KMS-11 (cell line): ENCODE measurements at regions not wholly inside any gene's neighbourhood (a gene's known extent, or its start where the extent isn't known, plus 50 kb on each side); places are given as distances from the start of the nearest gene placed in this dataset.

Source experiments
- H2AFZ ChIP-seq: fragments of 200-600 bp; sonication (generic); 2 replicates; pipeline ENCODE4 v1.6.1; 2016; ENCODE audit warnings: antibody characterized with exemption, mixed run types, low read depth
- H3K27ac ChIP-seq: fragments of 200-600 bp; sonication (generic); 2 replicates; pipeline ENCODE4 v1.6.1; 2016; ENCODE audit warnings: mild to moderate bottlenecking, mixed run types
- H3K27me3 ChIP-seq: fragments of 200-600 bp; sonication (generic); 2 replicates; pipeline ENCODE4 v1.6.1; 2017; ENCODE audit warnings: mild to moderate bottlenecking, low read depth, mixed run types, moderate library complexity; ENCODE audit not compliant: insufficient read depth
- H3K36me3 ChIP-seq: fragments of 200-600 bp; sonication (generic); 2 replicates; pipeline ENCODE4 v1.6.1; 2017; ENCODE audit warnings: mild to moderate bottlenecking, mixed run types; ENCODE audit not compliant: insufficient read depth
- H3K4me1 ChIP-seq: fragments of 200-600 bp; sonication (generic); 2 replicates; pipeline ENCODE4 v1.6.1; 2016; ENCODE audit warnings: mild to moderate bottlenecking, low read depth, mixed run types; ENCODE audit not compliant: poor library complexity, severe bottlenecking
- H3K4me2 ChIP-seq: fragments of 200-600 bp; sonication (generic); 2 replicates; pipeline ENCODE4 v1.7.0; 2016; ENCODE audit warnings: mild to moderate bottlenecking, mixed run types
- H3K4me3 ChIP-seq: fragments of 200-600 bp; sonication (generic); IDR thresholded peaks from 2 replicates; pipeline ENCODE4 v1.6.1; 2017; ENCODE audit warnings: low read depth, low read length, mixed read lengths; ENCODE audit not compliant: insufficient read depth
- H3K79me2 ChIP-seq: fragments of 200-600 bp; sonication (generic); 2 replicates; pipeline ENCODE4 v1.6.1; 2016; ENCODE audit warnings: low read depth, mixed run types; ENCODE audit not compliant: insufficient read depth
- H3K9ac ChIP-seq: fragments of 200-600 bp; sonication (generic); 2 replicates; pipeline ENCODE4 v1.6.1; 2016; ENCODE audit warnings: mild to moderate bottlenecking, mixed run types
- H4K20me1 ChIP-seq: fragments of 200-600 bp; sonication (generic); 2 replicates; pipeline ENCODE4 v1.6.1; 2016; ENCODE audit warnings: mild to moderate bottlenecking, mixed run types; ENCODE audit not compliant: insufficient read depth
- TF ChIP-seq, protein P1 (sequence below): fragments of 200-600 bp; sonication (generic); conservative IDR thresholded peaks from 2 replicates; pipeline ENCODE4 v1.6.1; 2017; ENCODE audit warnings: low read depth, mild to moderate bottlenecking, antibody characterized with exemption, low read length, moderate library complexity, mixed read lengths

DNA sequence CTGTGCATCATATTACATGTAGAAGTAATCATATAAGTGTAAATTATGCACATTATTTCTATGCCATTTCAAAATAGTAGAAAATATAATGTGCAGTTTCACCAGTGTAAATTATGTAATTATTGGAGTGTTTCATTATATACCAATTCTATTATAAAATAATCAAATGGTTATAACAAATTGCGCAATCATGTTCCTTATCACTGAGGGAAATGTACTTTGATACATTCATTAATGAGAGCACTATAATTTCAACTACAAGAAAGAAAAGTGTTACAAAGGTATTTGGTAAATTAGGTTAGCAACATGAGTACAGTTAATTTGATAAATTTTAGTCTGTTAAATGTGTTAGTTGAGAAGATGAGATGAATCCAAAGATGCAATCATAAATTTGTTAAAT lies 421.5 kb upstream of the CDH10 start:
- Histone ChIP-seq H3K4me3 (no peak overlapping the region), H3K36me3 (no peaks in the 10 kb centered on the region), H2AFZ (no peak overlapping the region), H3K27ac (no peak overlapping the region), H3K4me1 (no peaks in the 10 kb centered on the region), H3K9ac (no peak overlapping the region), H3K79me2 (no peaks in the 10 kb centered on the region), H3K27me3 (no peaks in the 10 kb centered on the region), H3K4me2 (no peak overlapping the region), H4K20me1 (no peaks in the 10 kb centered on the region)
- TF ChIP-seq, protein P1, sequence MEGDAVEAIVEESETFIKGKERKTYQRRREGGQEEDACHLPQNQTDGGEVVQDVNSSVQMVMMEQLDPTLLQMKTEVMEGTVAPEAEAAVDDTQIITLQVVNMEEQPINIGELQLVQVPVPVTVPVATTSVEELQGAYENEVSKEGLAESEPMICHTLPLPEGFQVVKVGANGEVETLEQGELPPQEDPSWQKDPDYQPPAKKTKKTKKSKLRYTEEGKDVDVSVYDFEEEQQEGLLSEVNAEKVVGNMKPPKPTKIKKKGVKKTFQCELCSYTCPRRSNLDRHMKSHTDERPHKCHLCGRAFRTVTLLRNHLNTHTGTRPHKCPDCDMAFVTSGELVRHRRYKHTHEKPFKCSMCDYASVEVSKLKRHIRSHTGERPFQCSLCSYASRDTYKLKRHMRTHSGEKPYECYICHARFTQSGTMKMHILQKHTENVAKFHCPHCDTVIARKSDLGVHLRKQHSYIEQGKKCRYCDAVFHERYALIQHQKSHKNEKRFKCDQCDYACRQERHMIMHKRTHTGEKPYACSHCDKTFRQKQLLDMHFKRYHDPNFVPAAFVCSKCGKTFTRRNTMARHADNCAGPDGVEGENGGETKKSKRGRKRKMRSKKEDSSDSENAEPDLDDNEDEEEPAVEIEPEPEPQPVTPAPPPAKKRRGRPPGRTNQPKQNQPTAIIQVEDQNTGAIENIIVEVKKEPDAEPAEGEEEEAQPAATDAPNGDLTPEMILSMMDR: no peak

DNA sequence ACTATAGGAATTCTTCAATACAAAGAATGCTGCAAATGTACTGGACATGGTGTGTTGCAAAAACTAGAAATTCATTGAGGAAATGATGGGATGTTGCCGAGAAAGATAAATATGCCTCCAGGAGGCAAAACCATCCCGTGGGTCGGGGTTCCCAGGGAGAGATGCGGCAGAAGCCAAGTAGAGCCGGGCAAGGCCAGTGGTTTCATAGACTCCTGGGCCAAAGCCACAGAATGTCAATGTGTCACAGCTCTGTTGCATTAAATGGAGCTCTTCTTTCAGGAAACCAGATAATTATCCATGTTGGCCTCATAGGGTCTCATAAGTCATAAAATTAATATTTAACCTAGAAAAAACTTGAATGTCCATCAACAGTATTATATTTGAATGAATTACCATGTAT lies 419.5 kb upstream of the CDH10 start:
- no peaks in the 10 kb centered on the region for H3K4me1 ChIP-seq

DNA sequence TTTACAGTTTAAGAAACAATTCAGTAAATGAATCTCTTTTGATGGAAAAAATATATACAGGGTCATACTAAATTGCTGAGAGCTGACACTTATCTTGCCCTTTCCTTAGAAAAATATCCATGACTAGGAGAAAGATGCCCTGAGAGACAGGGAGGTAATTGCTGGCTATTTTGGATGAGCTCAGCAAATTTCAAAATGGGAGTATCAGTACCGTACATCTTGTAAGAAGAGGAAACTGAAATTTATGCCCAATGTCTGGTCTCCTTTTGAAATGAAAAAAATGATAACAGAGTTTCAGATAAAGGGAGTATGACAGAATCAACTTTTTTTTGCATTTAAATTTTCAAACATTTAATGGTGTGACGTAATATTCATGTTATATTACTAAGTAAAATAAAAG lies 415.8 kb upstream of the CDH10 start:
- Histone ChIP-seq H3K4me1 (no peaks in the 10 kb centered on the region), H3K27me3 (no peaks in the 10 kb centered on the region), H3K4me3 (no peak overlapping the region), H3K4me2 (no peak overlapping the region), H3K9ac (no peak overlapping the region), H3K79me2 (no peaks in the 10 kb centered on the region), H4K20me1 (no peaks in the 10 kb centered on the region), H3K36me3 (no peaks in the 10 kb centered on the region), H3K27ac (no peak overlapping the region), H2AFZ (no peak overlapping the region)
- TF ChIP-seq, protein P1: no peak

More for the DNA sequence above, 419.5 kb upstream of the CDH10 start:
- Histone ChIP-seq H3K79me2 (no peaks in the 10 kb centered on the region), H3K9ac (no peak overlapping the region), H4K20me1 (no peaks in the 10 kb centered on the region), H3K27ac (no peak overlapping the region), H3K4me3 (no peak overlapping the region), H3K4me2 (no peak overlapping the region), H2AFZ (no peak overlapping the region), H3K36me3 (no peaks in the 10 kb centered on the region), H3K27me3 (no peaks in the 10 kb centered on the region)
- TF ChIP-seq, protein P1: no peak

DNA sequence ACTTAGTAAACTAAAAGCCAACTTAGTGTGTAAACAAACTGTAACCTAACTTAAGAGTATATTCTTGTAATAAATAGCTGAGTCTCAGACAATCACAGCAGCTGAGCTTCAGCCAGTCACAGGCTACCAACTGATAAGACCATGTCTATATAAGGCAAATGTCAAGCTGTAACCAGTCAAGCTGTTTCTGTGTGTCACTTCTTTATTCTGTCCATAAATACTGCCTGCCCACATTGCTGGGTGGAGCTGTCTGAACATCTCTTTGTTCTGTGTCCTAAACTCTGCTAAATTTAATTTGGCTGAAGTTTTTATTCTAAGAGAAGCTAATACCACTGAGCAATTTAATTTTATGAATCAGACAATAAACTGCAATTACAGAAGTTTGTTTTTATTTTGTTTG lies 412.1 kb upstream of the CDH10 start:
- no peak overlapping the region for H3K4me2 ChIP-seq
- TF ChIP-seq, protein P1: no peak
- no peaks in the 10 kb centered on the region for H3K36me3 ChIP-seq
- H3K4me3 ChIP-seq: no peak overlapping the region
- H3K27ac ChIP-seq: no peak overlapping the region
- no peaks in the 10 kb centered on the region for H3K79me2 ChIP-seq
- H3K27me3 ChIP-seq: no peaks in the 10 kb centered on the region
- H4K20me1 ChIP-seq: no peaks in the 10 kb centered on the region
- no peak overlapping the region for H3K9ac ChIP-seq
- H2AFZ ChIP-seq: no peak overlapping the region
- no peaks in the 10 kb centered on the region for H3K4me1 ChIP-seq
